MM.1S (cell line): ENCODE measurements at regions not wholly inside any gene's neighbourhood (a gene's known extent, or its start where the extent isn't known, plus 50 kb on each side); places are given as distances from the start of the nearest gene placed in this dataset.

Source experiments
- EZH2 ChIP-seq: fragments of 300-600 bp; sonication (generic); optimal IDR thresholded peaks from 2 replicates; pipeline ENCODE3; 2017; ENCODE audit warnings: low read depth, mild to moderate bottlenecking, antibody characterized with exemption, low read length, mixed read lengths
- TF ChIP-seq, protein P1 (sequence below): fragments of 300-600 bp; sonication (generic); IDR thresholded peaks from 2 replicates; pipeline ENCODE4 v1.5.1; 2016; ENCODE audit warnings: antibody characterized with exemption, low read length, mixed read lengths

DNA sequence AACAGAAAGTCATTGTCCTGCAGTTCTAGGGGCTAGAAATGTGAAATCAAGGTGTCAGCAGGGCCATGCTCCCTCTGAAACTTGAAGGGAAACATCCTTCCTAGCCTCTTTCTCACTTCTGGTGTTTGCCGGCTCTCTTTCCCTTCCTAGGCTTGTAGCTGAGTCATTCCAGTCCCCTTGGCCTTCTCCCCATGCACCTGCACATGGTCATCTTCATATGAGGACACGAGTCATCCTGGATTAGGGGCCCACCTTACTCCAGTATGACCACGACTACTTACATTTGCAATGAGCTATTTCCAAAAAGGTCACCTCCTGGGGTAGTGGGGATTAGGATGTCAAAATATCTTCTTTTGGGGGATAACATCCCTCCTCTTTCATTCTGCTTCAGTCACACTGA is 168.5 kb upstream of the CXCR4 start:
- TF ChIP-seq, protein P1, sequence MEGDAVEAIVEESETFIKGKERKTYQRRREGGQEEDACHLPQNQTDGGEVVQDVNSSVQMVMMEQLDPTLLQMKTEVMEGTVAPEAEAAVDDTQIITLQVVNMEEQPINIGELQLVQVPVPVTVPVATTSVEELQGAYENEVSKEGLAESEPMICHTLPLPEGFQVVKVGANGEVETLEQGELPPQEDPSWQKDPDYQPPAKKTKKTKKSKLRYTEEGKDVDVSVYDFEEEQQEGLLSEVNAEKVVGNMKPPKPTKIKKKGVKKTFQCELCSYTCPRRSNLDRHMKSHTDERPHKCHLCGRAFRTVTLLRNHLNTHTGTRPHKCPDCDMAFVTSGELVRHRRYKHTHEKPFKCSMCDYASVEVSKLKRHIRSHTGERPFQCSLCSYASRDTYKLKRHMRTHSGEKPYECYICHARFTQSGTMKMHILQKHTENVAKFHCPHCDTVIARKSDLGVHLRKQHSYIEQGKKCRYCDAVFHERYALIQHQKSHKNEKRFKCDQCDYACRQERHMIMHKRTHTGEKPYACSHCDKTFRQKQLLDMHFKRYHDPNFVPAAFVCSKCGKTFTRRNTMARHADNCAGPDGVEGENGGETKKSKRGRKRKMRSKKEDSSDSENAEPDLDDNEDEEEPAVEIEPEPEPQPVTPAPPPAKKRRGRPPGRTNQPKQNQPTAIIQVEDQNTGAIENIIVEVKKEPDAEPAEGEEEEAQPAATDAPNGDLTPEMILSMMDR, result no peak
- TF ChIP-seq EZH2, result no peak
